ENCODE measurements at regions not wholly inside any gene's neighbourhood (a gene's known extent, or its start where the extent isn't known, plus 50 kb on each side); places are given as distances from the start of the nearest gene placed in this dataset.

DNA sequence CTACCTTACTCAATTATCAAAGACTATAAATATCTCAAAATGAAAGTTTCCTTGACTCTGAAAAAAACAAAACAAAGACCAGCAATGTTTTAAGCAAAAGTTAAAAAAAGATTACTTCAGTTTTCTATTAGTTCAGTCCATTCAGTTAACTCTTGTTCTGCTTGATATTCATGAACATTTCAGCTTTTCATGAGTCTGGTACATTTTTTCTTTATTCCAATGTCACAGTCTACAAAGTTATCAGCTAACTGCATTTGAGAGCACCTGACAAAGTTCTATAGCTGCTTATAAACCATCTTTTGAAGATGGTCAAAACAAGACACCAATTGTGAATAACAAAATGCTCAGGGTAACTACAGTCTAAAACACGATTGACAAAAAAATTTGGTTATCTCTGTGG, 156.1 kb upstream of the NOX3 start:
- in situ Hi-C loops (cut with MboI; ENCODE audit: low sequenced_read_pairs) (no loop called here), intact Hi-C loops (cut with micrococcal nuclease) (no loop called here), dilution Hi-C loops (cut with HindIII; ENCODE audit: low sequenced_read_pairs, unreplicated experiment) (no loop called here)
- H4K91ac ChIP-seq (ENCODE audit: insufficient read depth, low read depth, low read length) = no peak overlapping the region
- H3K9me3 ChIP-seq (ENCODE audit: control insufficient read depth, insufficient read depth, low read length) = peaks cover 12% of the 10 kb centered on the region; the same call in 1 of the 2 replicates
- no peak for TF ChIP-seq MXI1 (IDR thresholded peaks at IDR 0.05; ENCODE audit: borderline replicate concordance, low read depth, low read length)
- no peak for TF ChIP-seq MAFK (IDR thresholded peaks at IDR 0.05; ENCODE audit: low read depth, low read length)
- no peak for TF ChIP-seq MAZ (IDR thresholded peaks at IDR 0.05; ENCODE audit: borderline replicate concordance, low read depth, low read length)
- TF ChIP-seq CEBPB (IDR thresholded peaks at IDR 0.05; ENCODE audit: low read depth, low read length) = no peak
- H3K23ac ChIP-seq (ENCODE audit: low read depth, low read length) = no peak overlapping the region
- CTCF ChIA-PET = no interaction called here
- no peak overlapping the region for H2BK120ac ChIP-seq (ENCODE audit: low read depth, low read length)
- no peak overlapping the region for H3K4ac ChIP-seq (ENCODE audit: low read depth, low read length)
- no peaks in the 10 kb centered on the region for H3K27me3 ChIP-seq (ENCODE audit: control insufficient read depth, insufficient read depth, low read length)
- no peak overlapping the region for H3K4me3 ChIP-seq (ENCODE audit: insufficient read depth, low read depth, low read length)
- ATAC-seq (ENCODE audit: low read depth) (no peak), DNase-seq (no peak)
- H2BK5ac ChIP-seq (ENCODE audit: low read depth, low read length, poor library complexity, severe bottlenecking) = no peak overlapping the region
- H2AK9ac ChIP-seq (replicated peaks; ENCODE audit: low read depth, low read length, poor library complexity) = no peak overlapping the region
- H2BK20ac ChIP-seq (ENCODE audit: low read depth, low read length) = no peak overlapping the region
- H3K56ac ChIP-seq (ENCODE audit: extremely low read depth, insufficient read depth, low read length) = no peak overlapping the region
- no peaks in the 10 kb centered on the region for H3K9me1 ChIP-seq (ENCODE audit: insufficient read depth, low read length)
- H2BK15ac ChIP-seq (ENCODE audit: low read depth, low read length) = no peak overlapping the region
- no peak overlapping the region for H4K8ac ChIP-seq (ENCODE audit: low read depth in 2 of 2, low read length in 2 of 2)
- H3K14ac ChIP-seq (replicated peaks; ENCODE audit: low read depth, low read length) = no peak overlapping the region
- H3K18ac ChIP-seq (ENCODE audit: low read depth, low read length) = no peak overlapping the region
- WGBS, 2 experiments (ENCODE audit: extremely low coverage in 2 of 2, insufficient read length in 1 of 2) = no CpG with 5 or more reads among the region's 1 CpG
- H3K4me1 ChIP-seq (ENCODE audit: control insufficient read depth, insufficient read depth, low read length) = no peaks in the 10 kb centered on the region
- no peak overlapping the region for H3K4me2 ChIP-seq (ENCODE audit: low read depth, low read length)
- H4K20me1 ChIP-seq (ENCODE audit: insufficient read depth, low read length) = no peaks in the 10 kb centered on the region
- BruUV-seq (replicated peaks) = no TSS peak
- no peaks in the 10 kb centered on the region for H3K79me1 ChIP-seq (ENCODE audit: low read depth in 1 of 2, low read length in 2 of 2)
- no peak overlapping the region for H2AK5ac ChIP-seq (ENCODE audit: low read depth, low read length)
- no peak overlapping the region for H3K9ac ChIP-seq (ENCODE audit: low read depth, low read length)
- no peak overlapping the region for H2AFZ ChIP-seq (replicated peaks; ENCODE audit: low read length, poor library complexity)
- H3K36me3 ChIP-seq (ENCODE audit: control insufficient read depth, insufficient read depth, low read length) = no peaks in the 10 kb centered on the region
- no peak overlapping the region for H3K27ac ChIP-seq (ENCODE audit: insufficient read depth, low read length)
- no peak overlapping the region for H4K5ac ChIP-seq (ENCODE audit: low read depth, low read length)
- POLR2A ChIA-PET (ENCODE audit: unreplicated experiment) = no interaction called here
